ENCODE measurements at regions not wholly inside any gene's neighbourhood (a gene's known extent, or its start where the extent isn't known, plus 50 kb on each side); places are given as distances from the start of the nearest gene placed in this dataset.
A peak's percentile ranks its signal among the peaks of the same experiment; 100 is the strongest.

GRCh38 chr6:164419099-164419498, 890.3 kb downstream of the C6orf118 start:
- peaks cover 24 to 32% (median 29%) of the 10 kb centered on the region in 11 experiments for H3K9me3 ChIP-seq (replicated peaks in 1 of 11)
- no peak for TF ChIP-seq Cebpa-rat (IDR thresholded peaks at IDR 0.05)
- H3K4me3 ChIP-seq: no peak overlapping the region
- H3K4me2 ChIP-seq: no peak overlapping the region
- no peaks in the 10 kb centered on the region for H4K20me1 ChIP-seq
- no peak overlapping the region for H3K9ac ChIP-seq
- H3K36me3 ChIP-seq: peaks cover 0 to 10% (median 0%) of the 10 kb centered on the region in 11 experiments; a peak in 4 of 22 replicates
- no peaks in the 10 kb centered on the region for H3K27me3 ChIP-seq
- no peak overlapping the region for H3K27ac ChIP-seq
- peaks cover 7 to 17% (median 13%) of the 10 kb centered on the region in 10 experiments; a peak in 17 of 20 replicates for H3K4me1 ChIP-seq

- Histone ChIP-seq H3K4me1 (peaks cover 7 to 17% (median 13%) of the 10 kb centered on the region in 10 experiments; a peak in 17 of 20 replicates), H3K4me3 (no peak overlapping the region), H3K9ac (no peak overlapping the region), H3K27ac (no peak overlapping the region), H3K4me2 (no peak overlapping the region), H3K9me3 (replicated peaks in 1 of 11) (peaks cover 18 to 27% (median 21%) of the 10 kb centered on the region in 11 experiments), H4K20me1 (no peaks in the 10 kb centered on the region), H3K36me3 (peaks cover 0 to 10% (median 0%) of the 10 kb centered on the region in 11 experiments; a peak in 4 of 22 replicates), H3K27me3 (no peaks in the 10 kb centered on the region)
- no peak for TF ChIP-seq Cebpa-rat (IDR thresholded peaks at IDR 0.05)
Observed at GRCh38 chr6:164418262-164418588, 891.2 kb downstream of the C6orf118 start.

GRCh38 chr6:164417537-164418261, 891.7 kb downstream of the C6orf118 start:
- H3K27me3 ChIP-seq: no peaks in the 10 kb centered on the region
- peaks cover 14 to 23% (median 16%) of the 10 kb centered on the region in 11 experiments for H3K9me3 ChIP-seq (replicated peaks in 1 of 11)
- H3K4me2 ChIP-seq: no peak overlapping the region
- H3K9ac ChIP-seq: no peak overlapping the region
- H4K20me1 ChIP-seq: no peaks in the 10 kb centered on the region
- H3K4me3 ChIP-seq: no peak overlapping the region
- H3K27ac ChIP-seq: no peak overlapping the region
- TF ChIP-seq Cebpa-rat (IDR thresholded peaks at IDR 0.05): no peak
- H3K4me1 ChIP-seq: peaks cover 7 to 17% (median 13%) of the 10 kb centered on the region in 10 experiments; a peak in 17 of 20 replicates
- H3K36me3 ChIP-seq: peaks cover 0 to 9% (median 0%) of the 10 kb centered on the region in 11 experiments; a peak in 4 of 22 replicates

DNA sequence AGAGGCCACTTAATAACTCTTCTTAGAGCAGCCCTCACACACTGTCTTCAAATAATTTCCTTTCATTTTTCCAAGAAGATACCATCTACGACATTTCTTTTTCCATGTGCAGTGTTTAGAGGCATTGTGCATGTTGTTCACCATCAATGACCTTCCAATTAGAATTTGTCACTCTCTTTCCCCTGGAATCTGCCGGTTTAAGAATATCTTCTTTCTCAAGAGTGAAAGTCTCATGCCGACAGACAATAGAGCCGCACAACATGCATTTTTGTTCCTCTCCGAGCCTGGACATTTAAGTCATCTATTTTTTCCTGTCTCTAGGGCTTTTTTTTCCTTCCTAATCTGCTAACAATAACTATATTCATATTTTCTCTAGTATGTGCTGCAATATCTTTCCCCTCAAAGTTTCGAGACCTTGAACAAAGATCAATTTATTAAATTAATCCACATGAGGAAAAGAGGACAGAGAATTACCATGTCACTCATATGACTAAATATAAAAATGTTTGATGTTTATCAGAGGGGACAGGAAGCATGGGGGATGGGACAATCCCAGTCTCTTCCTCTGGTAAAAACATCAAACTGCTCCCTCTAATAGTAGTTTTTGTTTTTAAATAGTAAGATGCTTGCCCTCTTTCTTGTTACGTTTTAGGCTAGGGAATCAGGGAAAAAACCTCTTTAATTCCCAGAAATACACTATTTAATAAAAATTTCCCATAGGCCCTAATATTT, 893.4 kb downstream of the C6orf118 start:
- peak overlapping the region; percentile 37 to 79 (median 71) for H3K4me2 ChIP-seq
- TF ChIP-seq Cebpa-rat (IDR thresholded peaks at IDR 0.05): no peak
- H3K4me3 ChIP-seq: peak overlapping the region in 2 of 10 experiments; percentile 4 to 12; a peak in 2 of 20 replicates
- no peak overlapping the region; a peak in 2 of 22 replicates for H3K9ac ChIP-seq
- no peaks in the 10 kb centered on the region for H3K27me3 ChIP-seq
- peaks cover 7 to 17% (median 13%) of the 10 kb centered on the region in 10 experiments; a peak in 17 of 20 replicates for H3K4me1 ChIP-seq
- H3K36me3 ChIP-seq: no peaks in the 10 kb centered on the region
- H3K9me3 ChIP-seq (replicated peaks in 1 of 11): peaks cover 0 to 7% (median 0%) of the 10 kb centered on the region in 11 experiments; a peak in 2 of 22 replicates
- peak overlapping the region in 4 of 11 experiments; percentile 4 to 43 (median 25); a peak in 6 of 22 replicates for H3K27ac ChIP-seq
- H4K20me1 ChIP-seq: no peaks in the 10 kb centered on the region; a peak in 1 of 22 replicates

DNA sequence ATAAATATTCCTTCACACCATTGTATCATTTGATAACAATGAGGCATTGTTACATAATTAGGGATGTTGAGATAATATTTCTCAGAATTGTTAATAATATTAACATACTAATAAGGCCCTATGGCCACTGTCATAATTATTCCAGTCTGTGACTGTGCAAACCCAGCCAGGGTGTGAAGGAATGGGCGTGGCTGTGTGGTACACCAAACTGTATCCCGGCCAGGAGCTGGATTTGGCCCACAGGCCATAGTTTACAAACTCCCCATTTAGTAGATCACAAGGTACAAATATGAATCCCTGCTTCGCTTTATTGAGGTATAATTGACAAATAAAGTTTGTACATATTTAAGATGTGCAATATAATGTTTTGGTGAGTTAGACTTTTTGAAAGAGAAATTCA, 894.7 kb downstream of the C6orf118 start:
- Histone ChIP-seq H3K36me3 (no peaks in the 10 kb centered on the region), H3K27ac (no peak overlapping the region), H4K20me1 (no peaks in the 10 kb centered on the region; a peak in 1 of 22 replicates), H3K4me2 (no peak overlapping the region), H3K27me3 (no peaks in the 10 kb centered on the region), H3K9ac (no peak overlapping the region), H3K4me1 (peaks cover 7 to 18% (median 14%) of the 10 kb centered on the region in 10 experiments; a peak in 17 of 20 replicates), H3K9me3 (replicated peaks in 1 of 11) (no peaks in the 10 kb centered on the region), H3K4me3 (no peak overlapping the region)
- TF ChIP-seq Cebpa-rat (IDR thresholded peaks at IDR 0.05): no peak

- H3K36me3 ChIP-seq: no peaks in the 10 kb centered on the region
- peaks cover 7 to 19% (median 14%) of the 10 kb centered on the region in 10 experiments; a peak in 18 of 20 replicates for H3K4me1 ChIP-seq
- H3K27ac ChIP-seq: no peak overlapping the region
- no peak overlapping the region for H3K9ac ChIP-seq
- no peak overlapping the region for H3K4me3 ChIP-seq
- H4K20me1 ChIP-seq: no peaks in the 10 kb centered on the region; a peak in 1 of 22 replicates
- no peak for TF ChIP-seq Cebpa-rat (IDR thresholded peaks at IDR 0.05)
- no peak overlapping the region for H3K4me2 ChIP-seq
- H3K27me3 ChIP-seq: no peaks in the 10 kb centered on the region
- no peaks in the 10 kb centered on the region for H3K9me3 ChIP-seq (replicated peaks in 1 of 11)
Observed at GRCh38 chr6:164412566-164412965, 896.8 kb downstream of the C6orf118 start.

GRCh38 chr6:164410017-164410416, 899.4 kb downstream of the C6orf118 start:
- Histone ChIP-seq H3K4me1 (peaks cover 0 to 5% (median 0%) of the 10 kb centered on the region in 10 experiments; a peak in 2 of 20 replicates), H3K9me3 (replicated peaks in 1 of 11) (no peaks in the 10 kb centered on the region), H3K4me2 (no peak overlapping the region; a peak in 1 of 22 replicates), H3K27me3 (no peaks in the 10 kb centered on the region), H3K36me3 (no peaks in the 10 kb centered on the region), H3K4me3 (no peak overlapping the region), H3K27ac (no peak overlapping the region), H3K9ac (no peak overlapping the region), H4K20me1 (no peaks in the 10 kb centered on the region; a peak in 1 of 22 replicates)
- TF ChIP-seq Cebpa-rat (IDR thresholded peaks at IDR 0.05): no peak

GRCh38 chr6:164409309-164410009, 899.9 kb downstream of the C6orf118 start:
- no peak overlapping the region; a peak in 1 of 22 replicates for H3K4me2 ChIP-seq
- no peaks in the 10 kb centered on the region for H3K36me3 ChIP-seq
- no peaks in the 10 kb centered on the region; a peak in 1 of 22 replicates for H4K20me1 ChIP-seq
- H3K9me3 ChIP-seq (replicated peaks in 1 of 11): no peaks in the 10 kb centered on the region
- no peak overlapping the region for H3K27ac ChIP-seq
- no peak overlapping the region for H3K4me3 ChIP-seq
- H3K27me3 ChIP-seq: no peaks in the 10 kb centered on the region
- no peak for TF ChIP-seq Cebpa-rat (IDR thresholded peaks at IDR 0.05)
- H3K9ac ChIP-seq: no peak overlapping the region
- H3K4me1 ChIP-seq: peaks cover 0 to 5% (median 0%) of the 10 kb centered on the region in 10 experiments; a peak in 2 of 20 replicates

DNA sequence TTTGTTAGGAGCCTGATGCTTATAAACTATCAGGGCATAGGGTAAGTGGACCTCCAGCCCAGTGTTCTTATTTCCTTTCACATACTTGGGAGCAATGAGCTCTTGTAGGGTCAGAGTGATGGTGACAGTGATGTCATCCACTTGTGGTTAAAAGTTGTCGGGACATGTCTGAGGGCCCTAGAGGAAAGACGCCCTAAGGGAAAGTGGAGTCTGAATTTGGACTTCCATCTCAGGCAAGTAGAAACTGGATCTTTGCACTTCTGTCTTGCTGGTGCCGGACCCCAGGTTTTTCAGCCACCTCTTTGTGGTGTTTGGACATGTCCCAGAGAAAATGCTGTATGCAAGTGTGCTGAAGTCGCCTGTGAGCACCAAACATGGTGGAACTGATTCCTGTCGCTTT, 900.5 kb downstream of the C6orf118 start:
- no peak overlapping the region for H3K27ac ChIP-seq
- H3K4me3 ChIP-seq: no peak overlapping the region
- H3K4me2 ChIP-seq: no peak overlapping the region
- TF ChIP-seq Cebpa-rat (IDR thresholded peaks at IDR 0.05): no peak
- no peak overlapping the region for H3K9ac ChIP-seq
- H3K27me3 ChIP-seq: no peaks in the 10 kb centered on the region
- H3K36me3 ChIP-seq: no peaks in the 10 kb centered on the region
- H3K9me3 ChIP-seq (replicated peaks in 1 of 11): no peaks in the 10 kb centered on the region
- no peaks in the 10 kb centered on the region; a peak in 1 of 22 replicates for H4K20me1 ChIP-seq
- H3K4me1 ChIP-seq: peaks cover 0 to 5% (median 0%) of the 10 kb centered on the region in 10 experiments; a peak in 2 of 20 replicates

Measured in BLaER1 treated with 17β-estradiol and CSF1 and Interleukin-3, amounts not matched to agents 10 nM and 100 nM (cell line).